H1 (cell line): ENCODE measurements at regions not wholly inside any gene's neighbourhood (a gene's known extent, or its start where the extent isn't known, plus 50 kb on each side); places are given as distances from the start of the nearest gene placed in this dataset.

ENCODE experiments used
- CHD1 ChIP-seq: IDR thresholded peaks from 2 replicates; pipeline ENCODE4 v1.6.1; 2012; ENCODE audit warnings: low read depth, low read length, improper control_type of control experiment
- EP300 ChIP-seq, 2 experiments: IDR thresholded peaks; 1 replicate in 1 of 2; 2 replicates in 1 of 2; pipeline ENCODE4 v1.6.1; 2011 to 2012; ENCODE audit warnings: low read depth in 2 of 2, low read length in 2 of 2, mild to moderate bottlenecking in 2 of 2, borderline replicate concordance in 1 of 2, inconsistent platforms in 1 of 2, moderate library complexity in 1 of 2
- EZH2 ChIP-seq: fragments of 200-600 bp; sonication (generic); IDR thresholded peaks from 2 replicates; pipeline ENCODE4 v1.7.1; 2012; ENCODE audit warnings: low read depth, mild to moderate bottlenecking, moderate library complexity, low read length, inconsistent platforms; ENCODE audit not compliant: severe bottlenecking
- FOSL1 ChIP-seq: IDR thresholded peaks from 2 replicates; pipeline ENCODE4 v1.6.1; 2011; ENCODE audit warnings: mild to moderate bottlenecking, low read depth, low read length, moderate library complexity; ENCODE audit not compliant: insufficient read depth
- KDM5A ChIP-seq: fragments of 200-600 bp; IDR thresholded peaks from 2 replicates; pipeline ENCODE4 v1.7.1; 2012; ENCODE audit warnings: mild to moderate bottlenecking, low read length, inconsistent platforms, mixed read lengths
- MAFK ChIP-seq: IDR thresholded peaks from 2 replicates; pipeline ENCODE4 v1.6.1; 2012; ENCODE audit warnings: low read depth, mild to moderate bottlenecking, improper control_type of control experiment, low read length
- RNF2 ChIP-seq: fragments of 200-900, 300-1000 bp; sonication (generic); IDR thresholded peaks from 2 replicates; pipeline ENCODE4 v1.7.1; 2016; ENCODE audit warnings: borderline replicate concordance, low read depth, mild to moderate bottlenecking, antibody characterized with exemption, low read length; ENCODE audit not compliant: poor library complexity, severe bottlenecking; ENCODE audit errors: missing control alignments
- SP4 ChIP-seq: IDR thresholded peaks from 2 replicates; pipeline ENCODE4 v1.6.1; 2012; ENCODE audit warnings: low read length, inconsistent platforms
- TEAD4 ChIP-seq: IDR thresholded peaks from 2 replicates; pipeline ENCODE4 v1.6.1; 2012; ENCODE audit warnings: low read depth, low read length, inconsistent platforms, mixed read lengths
- TF ChIP-seq, protein P1 (sequence below): fragments of 300-600 bp; sonication (generic); IDR thresholded peaks from 2 replicates; pipeline ENCODE4 v1.7.1; 2012; ENCODE audit warnings: low read length, moderate library complexity, mild to moderate bottlenecking, inconsistent platforms; ENCODE audit not compliant: insufficient replicate concordance

- TF ChIP-seq, protein P1, sequence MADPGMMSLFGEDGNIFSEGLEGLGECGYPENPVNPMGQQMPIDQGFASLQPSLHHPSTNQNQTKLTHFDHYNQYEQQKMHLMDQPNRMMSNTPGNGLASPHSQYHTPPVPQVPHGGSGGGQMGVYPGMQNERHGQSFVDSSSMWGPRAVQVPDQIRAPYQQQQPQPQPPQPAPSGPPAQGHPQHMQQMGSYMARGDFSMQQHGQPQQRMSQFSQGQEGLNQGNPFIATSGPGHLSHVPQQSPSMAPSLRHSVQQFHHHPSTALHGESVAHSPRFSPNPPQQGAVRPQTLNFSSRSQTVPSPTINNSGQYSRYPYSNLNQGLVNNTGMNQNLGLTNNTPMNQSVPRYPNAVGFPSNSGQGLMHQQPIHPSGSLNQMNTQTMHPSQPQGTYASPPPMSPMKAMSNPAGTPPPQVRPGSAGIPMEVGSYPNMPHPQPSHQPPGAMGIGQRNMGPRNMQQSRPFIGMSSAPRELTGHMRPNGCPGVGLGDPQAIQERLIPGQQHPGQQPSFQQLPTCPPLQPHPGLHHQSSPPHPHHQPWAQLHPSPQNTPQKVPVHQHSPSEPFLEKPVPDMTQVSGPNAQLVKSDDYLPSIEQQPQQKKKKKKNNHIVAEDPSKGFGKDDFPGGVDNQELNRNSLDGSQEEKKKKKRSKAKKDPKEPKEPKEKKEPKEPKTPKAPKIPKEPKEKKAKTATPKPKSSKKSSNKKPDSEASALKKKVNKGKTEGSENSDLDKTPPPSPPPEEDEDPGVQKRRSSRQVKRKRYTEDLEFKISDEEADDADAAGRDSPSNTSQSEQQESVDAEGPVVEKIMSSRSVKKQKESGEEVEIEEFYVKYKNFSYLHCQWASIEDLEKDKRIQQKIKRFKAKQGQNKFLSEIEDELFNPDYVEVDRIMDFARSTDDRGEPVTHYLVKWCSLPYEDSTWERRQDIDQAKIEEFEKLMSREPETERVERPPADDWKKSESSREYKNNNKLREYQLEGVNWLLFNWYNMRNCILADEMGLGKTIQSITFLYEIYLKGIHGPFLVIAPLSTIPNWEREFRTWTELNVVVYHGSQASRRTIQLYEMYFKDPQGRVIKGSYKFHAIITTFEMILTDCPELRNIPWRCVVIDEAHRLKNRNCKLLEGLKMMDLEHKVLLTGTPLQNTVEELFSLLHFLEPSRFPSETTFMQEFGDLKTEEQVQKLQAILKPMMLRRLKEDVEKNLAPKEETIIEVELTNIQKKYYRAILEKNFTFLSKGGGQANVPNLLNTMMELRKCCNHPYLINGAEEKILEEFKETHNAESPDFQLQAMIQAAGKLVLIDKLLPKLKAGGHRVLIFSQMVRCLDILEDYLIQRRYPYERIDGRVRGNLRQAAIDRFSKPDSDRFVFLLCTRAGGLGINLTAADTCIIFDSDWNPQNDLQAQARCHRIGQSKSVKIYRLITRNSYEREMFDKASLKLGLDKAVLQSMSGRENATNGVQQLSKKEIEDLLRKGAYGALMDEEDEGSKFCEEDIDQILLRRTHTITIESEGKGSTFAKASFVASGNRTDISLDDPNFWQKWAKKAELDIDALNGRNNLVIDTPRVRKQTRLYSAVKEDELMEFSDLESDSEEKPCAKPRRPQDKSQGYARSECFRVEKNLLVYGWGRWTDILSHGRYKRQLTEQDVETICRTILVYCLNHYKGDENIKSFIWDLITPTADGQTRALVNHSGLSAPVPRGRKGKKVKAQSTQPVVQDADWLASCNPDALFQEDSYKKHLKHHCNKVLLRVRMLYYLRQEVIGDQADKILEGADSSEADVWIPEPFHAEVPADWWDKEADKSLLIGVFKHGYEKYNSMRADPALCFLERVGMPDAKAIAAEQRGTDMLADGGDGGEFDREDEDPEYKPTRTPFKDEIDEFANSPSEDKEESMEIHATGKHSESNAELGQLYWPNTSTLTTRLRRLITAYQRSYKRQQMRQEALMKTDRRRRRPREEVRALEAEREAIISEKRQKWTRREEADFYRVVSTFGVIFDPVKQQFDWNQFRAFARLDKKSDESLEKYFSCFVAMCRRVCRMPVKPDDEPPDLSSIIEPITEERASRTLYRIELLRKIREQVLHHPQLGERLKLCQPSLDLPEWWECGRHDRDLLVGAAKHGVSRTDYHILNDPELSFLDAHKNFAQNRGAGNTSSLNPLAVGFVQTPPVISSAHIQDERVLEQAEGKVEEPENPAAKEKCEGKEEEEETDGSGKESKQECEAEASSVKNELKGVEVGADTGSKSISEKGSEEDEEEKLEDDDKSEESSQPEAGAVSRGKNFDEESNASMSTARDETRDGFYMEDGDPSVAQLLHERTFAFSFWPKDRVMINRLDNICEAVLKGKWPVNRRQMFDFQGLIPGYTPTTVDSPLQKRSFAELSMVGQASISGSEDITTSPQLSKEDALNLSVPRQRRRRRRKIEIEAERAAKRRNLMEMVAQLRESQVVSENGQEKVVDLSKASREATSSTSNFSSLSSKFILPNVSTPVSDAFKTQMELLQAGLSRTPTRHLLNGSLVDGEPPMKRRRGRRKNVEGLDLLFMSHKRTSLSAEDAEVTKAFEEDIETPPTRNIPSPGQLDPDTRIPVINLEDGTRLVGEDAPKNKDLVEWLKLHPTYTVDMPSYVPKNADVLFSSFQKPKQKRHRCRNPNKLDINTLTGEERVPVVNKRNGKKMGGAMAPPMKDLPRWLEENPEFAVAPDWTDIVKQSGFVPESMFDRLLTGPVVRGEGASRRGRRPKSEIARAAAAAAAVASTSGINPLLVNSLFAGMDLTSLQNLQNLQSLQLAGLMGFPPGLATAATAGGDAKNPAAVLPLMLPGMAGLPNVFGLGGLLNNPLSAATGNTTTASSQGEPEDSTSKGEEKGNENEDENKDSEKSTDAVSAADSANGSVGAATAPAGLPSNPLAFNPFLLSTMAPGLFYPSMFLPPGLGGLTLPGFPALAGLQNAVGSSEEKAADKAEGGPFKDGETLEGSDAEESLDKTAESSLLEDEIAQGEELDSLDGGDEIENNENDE, result no peak
- TF ChIP-seq EZH2 (no peak), FOSL1 (no peak), TEAD4 (no peak), CHD1 (no peak), SP4 (no peak), EP300 (IDR thresholded peaks at IDR 0.05; ENCODE audit: borderline replicate concordance in 1 of 2, low read depth in 2 of 2, low read length in 2 of 2) (no peak), RNF2 (no peak), MAFK (no peak), KDM5A (no peak)
Measured at GRCh38 chr14:65351493-65352194, 60.9 kb upstream of the FUT8 start (continued).
